Peyer's patch (tissue), 4 donors: ENCODE measurements at regions not wholly inside any gene's neighbourhood (a gene's known extent, or its start where the extent isn't known, plus 50 kb on each side); places are given as distances from the start of the nearest gene placed in this dataset.

ENCODE experiments used
- POLR2A ChIP-seq, 2 donors: fragments of 450-650 bp; IDR thresholded peaks; one replicate each; pipeline ENCODE4 v1.5.1; 2017; ENCODE audit warnings: antibody characterized with exemption in 2 of 2, mild to moderate bottlenecking in 2 of 2, moderate library complexity in 2 of 2
- TF ChIP-seq, protein P1 (sequence below), 6 experiments: fragments of 450-650 bp in 4 of 6; fragments of 200-600 bp in 2 of 6; sonication (generic) in 1 of 6; IDR thresholded peaks; one replicate each; pipeline ENCODE4 v1.5.1; 2017 to 2019; ENCODE audit warnings: antibody characterized with exemption in 6 of 6, mild to moderate bottlenecking in 3 of 6, moderate library complexity in 1 of 6

- TF ChIP-seq, protein P1, sequence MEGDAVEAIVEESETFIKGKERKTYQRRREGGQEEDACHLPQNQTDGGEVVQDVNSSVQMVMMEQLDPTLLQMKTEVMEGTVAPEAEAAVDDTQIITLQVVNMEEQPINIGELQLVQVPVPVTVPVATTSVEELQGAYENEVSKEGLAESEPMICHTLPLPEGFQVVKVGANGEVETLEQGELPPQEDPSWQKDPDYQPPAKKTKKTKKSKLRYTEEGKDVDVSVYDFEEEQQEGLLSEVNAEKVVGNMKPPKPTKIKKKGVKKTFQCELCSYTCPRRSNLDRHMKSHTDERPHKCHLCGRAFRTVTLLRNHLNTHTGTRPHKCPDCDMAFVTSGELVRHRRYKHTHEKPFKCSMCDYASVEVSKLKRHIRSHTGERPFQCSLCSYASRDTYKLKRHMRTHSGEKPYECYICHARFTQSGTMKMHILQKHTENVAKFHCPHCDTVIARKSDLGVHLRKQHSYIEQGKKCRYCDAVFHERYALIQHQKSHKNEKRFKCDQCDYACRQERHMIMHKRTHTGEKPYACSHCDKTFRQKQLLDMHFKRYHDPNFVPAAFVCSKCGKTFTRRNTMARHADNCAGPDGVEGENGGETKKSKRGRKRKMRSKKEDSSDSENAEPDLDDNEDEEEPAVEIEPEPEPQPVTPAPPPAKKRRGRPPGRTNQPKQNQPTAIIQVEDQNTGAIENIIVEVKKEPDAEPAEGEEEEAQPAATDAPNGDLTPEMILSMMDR (IDR thresholded peaks at IDR 0.05): no peak
- no peak for TF ChIP-seq POLR2A (IDR thresholded peaks at IDR 0.05)
Measured at GRCh38 chr15:26234976-26235767, 372.0 kb upstream of the ATP10A start.
